NCI-H748 (cell line): ENCODE measurements at regions not wholly inside any gene's neighbourhood (a gene's known extent, or its start where the extent isn't known, plus 50 kb on each side); places are given as distances from the start of the nearest gene placed in this dataset.
"Not testable (repeated sequence)": the region's sequence is repeated elsewhere in the genome, so short reads cannot be mapped to it uniquely, and the experiment has no call there.

ENCODE experiments used
- DNase-seq: peaks from one replicate; lab custom pipeline; 2025; ENCODE audit not compliant: unreplicated experiment; lab: John Stamatoyannopoulos, UW

DNA sequence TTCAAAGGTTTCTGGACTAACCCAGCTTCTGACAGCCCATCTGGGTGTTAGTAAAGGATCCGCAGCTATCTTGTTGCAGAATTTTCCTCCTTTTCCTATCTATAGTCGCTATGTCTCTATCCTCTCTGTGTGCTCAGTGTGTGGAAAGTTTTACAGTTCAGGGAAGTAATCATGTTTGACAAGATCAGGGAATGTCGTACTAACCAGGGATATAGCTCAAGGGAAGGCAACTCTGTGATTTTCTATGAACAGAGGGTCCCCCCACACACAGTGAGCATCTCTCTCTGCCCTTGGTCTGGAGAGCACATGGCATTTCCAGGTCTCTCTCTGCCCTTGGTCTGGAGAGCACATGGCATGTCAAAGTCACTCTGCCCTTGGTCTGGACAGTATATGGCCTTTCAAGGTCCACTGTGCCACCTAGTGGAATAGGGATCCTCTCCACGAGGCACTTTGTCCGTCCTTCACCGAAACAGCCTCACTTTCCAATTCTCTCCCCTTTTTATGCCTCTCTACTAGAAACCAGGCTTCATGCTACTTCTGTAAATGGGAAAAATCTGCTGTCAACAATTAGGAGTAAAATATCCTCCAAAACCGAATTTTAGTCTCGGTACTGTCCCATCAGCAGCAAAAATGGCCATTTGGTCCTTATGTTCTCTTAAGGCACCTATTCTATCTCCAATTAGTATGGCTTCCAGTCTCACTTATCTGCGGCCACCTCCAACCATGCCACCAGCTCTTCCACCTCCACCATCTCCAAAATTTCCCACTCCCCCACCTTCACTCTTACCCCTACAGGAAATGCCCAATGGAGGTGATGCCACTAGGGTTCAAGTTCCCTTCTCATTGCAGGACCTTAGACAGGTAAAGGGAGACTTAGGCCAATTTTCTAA lies 88.7 kb downstream of the IGLL5 start:
- DNase-seq: no peak

DNA sequence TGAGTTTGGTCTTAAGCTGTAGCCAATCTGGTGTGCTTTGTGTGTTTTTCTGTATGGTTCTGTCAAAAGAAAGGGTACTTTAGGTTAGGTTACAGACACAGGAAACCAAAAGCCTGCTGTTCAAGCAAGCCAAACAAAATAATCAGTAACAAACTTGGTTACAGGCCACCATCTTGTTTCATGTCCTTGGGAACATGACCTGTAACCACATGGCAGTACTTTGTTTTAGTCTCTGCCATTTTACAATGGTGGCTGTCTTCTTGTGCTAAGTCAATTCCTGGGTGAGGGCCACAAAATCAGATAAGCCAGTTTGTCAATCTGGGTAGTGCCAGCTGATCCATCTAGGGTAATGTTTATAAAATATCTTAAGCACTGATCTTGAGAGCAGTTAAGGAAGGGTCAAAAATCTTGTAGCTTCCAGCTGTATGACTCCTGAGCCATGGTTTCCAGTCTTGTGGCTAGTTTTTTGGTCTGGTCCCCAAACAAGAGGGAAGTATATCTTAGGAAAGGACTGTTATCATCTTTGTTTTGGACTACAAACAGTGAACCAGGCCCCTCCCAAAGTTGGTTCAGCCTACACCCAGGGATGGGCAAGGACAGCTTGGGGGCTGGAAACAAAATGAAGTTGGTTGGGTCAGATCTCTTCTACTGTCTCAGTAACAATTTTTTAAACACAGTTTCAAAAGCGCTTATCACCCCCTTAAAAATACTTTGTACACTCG lies 90.0 kb downstream of the IGLL5 start:
- no peak for DNase-seq

DNA sequence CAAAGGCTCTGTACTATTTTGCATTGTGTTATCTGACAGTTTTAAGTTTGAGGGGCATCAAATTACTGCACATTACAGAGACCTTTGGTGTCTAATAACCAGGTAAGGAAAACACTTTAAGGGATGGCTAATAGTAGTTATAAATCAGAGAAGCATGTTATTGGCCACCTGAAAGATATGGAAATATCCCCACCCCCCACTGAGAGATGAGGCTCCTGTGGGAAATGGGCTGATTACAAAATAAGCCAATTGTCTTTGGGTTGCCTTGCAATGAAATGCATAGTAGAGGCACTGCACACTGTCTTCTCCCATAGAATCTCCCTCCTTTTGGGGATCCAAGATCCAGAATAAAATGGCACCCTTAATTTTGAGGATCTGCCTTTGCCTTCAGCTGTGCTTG lies 91.0 kb downstream of the IGLL5 start:
- DNase-seq: no peak

GRCh38 chr22:22979121-22979724 lies 91.1 kb upstream of the GNAZ start:
- no peak for DNase-seq

GRCh38 chr22:22979954-22980353 lies 90.4 kb upstream of the GNAZ start:
- DNase-seq: no peak

DNA sequence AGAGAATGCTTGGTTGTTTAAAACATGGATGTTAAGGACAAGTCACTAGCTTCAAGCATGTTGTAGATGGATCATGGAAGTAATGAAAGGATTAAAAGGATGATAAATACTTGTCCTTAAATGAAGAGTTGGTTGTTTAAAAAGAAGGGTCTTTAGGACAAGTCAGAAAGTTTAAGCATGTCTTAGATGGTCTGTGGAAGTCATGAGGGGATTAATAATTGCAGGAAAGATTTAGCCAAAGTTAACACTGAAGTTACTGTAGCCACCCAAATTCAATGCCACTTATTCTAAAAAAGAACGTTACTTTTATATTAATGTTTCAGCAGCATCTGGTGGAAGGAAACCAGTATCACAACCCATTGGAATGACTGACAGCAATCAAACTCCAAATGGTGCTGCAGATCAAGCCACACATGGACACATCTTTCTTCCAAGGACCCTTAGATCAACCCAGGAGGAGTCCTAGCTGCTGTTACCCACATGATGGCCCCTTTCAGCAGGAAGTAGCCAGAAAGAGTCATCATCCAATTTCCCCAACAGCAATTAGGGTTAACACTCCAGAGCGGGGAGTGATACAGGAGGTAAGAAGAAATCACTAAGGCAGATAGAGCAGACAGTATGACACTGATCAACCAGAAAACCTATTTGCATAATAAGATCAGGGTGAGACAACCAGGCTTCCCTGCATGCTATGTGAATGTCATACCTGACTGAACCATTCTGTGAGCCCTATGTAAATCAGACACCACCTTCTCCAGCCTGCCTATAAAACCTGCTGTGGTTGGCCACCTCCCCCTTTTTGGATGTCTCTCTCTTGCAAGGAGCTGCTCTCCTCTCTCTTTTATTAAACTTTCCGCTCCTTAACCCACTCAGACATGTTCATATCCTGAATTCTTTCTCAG lies 88.4 kb upstream of the GNAZ start:
- no peak for DNase-seq

GRCh38 chr22:22982616-22983015 lies 87.7 kb upstream of the GNAZ start:
- no peak for DNase-seq

DNA sequence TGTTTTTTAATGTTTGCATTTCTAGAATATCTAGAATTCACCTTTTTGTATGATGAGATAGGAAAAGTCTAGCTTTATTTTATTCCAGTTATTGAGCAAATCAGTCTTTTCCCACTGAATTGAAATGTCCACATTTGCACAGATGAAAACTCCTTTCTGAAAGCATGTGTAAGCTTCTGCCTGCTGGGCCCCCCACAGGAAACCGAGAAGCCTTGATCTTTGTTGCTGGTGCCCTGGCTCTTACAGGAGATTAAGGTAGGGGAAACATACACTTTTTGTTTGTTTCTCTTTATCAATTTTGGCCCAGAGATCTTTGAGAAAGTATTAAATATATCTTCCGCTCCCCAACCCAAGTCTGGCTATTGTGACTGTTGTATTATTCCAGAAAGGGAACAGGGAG lies 87.2 kb upstream of the GNAZ start:
- DNase-seq: no peak

GRCh38 chr22:22983816-22984215 lies 86.5 kb upstream of the GNAZ start:
- DNase-seq: no peak

GRCh38 chr22:22984967-22985366 lies 85.4 kb upstream of the GNAZ start:
- DNase-seq: no peak

DNA sequence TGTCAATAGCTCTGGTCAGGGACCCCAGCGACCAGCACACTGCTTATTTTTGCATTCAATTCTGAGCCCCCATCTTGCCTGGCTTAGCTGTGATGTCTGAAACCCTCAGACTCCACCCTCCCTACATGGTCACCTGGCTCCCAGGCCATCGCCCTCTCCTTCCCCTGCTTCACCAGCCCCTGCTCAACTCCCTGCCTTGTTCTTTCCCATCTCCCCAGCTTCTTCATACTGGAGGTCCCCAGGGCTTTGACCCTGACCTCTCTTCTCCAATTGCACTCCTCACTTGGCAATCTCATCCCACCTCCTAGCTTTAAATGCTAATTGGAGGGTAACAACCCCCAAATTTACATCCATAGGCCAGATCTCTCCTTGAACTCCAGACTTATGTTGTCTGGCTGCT lies 84.3 kb upstream of the GNAZ start:
- DNase-seq: no peak

- no peak for DNase-seq
Measured at GRCh38 chr22:22986640-22987039, 83.7 kb upstream of the GNAZ start.

DNA sequence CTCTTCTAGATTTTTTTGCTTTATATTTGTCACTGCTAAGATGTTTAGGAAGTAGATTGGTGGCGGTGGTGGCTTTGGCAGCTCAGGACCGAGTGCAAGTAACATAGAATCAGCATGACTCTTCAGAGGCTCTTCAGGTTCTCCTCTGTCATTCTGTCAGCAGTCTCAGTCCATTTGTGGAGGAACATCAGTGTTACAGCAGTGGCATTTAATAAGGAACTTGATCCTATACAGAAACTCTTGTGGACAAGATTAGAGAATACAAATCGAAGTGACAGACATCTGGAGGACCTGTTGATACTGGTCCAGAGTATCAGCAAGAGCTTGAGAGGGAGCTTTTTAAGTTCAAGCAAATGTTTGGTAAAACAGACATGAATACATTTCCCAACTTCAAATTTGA lies 82.2 kb upstream of the GNAZ start:
- no peak for DNase-seq

DNA sequence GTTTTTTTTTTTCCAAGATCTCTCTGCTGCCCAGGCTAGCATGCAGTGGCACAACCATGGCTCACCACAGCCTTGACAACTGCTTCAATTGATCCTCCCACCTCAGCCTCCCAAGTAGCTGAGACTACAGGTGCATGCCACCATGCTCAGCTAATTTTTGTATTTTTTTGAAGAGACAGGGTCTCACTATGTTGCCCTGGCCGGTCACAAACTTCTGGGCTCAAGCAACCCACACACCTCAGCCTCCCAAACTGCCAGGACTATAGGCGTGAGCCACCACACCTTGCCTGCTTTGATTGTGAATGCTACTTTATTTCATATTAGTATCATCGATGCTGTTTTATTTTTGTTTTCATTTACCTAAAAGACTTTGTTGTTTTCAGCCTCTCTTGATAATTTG lies 81.5 kb upstream of the GNAZ start:
- DNase-seq: no peak

GRCh38 chr22:22989856-22990255 lies 80.5 kb upstream of the GNAZ start:
- no peak for DNase-seq

DNA sequence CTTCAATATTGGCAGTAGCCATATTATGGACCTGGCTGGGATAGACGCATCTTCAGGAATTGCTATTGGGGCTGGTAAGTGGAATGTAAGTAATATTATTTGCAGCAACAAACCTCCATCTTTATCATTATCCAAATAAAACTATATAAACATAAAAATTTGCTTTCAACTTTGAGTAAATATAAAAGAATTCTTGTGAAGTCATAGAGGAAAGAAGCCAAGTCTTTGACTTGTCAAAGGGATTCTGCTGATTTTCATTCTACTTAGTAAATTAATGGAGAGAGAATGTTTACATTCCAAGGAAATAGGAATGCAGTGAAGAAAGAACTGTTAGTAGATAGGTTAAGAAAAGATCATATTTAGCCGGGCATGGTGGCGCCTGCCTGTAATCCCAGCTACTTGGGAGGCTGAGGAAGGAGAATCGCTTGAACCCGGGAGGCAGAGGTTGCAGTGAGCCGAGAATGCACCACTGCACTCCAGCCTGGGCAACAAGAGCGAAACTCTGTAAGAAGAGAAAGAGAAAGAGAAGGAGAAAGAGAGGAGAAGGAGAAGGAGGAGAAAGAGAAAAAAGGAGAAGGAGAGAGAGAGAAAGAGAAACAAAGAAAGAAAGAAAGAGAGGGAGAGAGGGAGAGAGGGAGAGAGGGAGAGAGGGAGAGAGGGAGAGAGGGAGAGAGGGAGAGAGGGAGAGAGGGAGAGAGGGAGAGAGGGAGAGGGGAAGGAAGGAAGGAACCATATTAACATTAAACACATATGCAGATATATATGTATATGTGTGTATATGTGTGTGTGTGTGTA lies 79.4 kb upstream of the GNAZ start:
- DNase-seq: not testable (repeated sequence)

DNA sequence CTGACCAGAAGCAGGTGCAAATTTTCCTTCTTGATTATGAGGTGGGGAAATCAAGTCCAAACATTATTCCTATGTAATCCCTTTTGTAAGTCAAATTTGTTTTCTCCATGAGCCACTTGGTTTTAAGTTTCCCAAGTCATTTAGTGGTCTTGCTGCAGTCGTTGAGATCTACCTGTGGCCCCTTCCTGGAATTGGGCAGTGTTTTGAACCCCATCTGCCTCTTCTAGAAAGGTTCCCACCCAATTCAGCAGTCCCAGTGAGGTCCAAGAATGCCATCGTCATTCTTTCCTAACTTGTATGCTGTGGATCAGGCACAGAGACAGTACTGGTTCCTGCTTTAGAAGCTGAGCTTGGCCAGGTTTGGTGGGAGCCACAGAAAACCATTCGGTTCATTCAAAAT lies 77.8 kb upstream of the GNAZ start:
- no peak for DNase-seq

GRCh38 chr22:22993184-22993583 lies 77.1 kb upstream of the GNAZ start:
- no peak for DNase-seq

DNA sequence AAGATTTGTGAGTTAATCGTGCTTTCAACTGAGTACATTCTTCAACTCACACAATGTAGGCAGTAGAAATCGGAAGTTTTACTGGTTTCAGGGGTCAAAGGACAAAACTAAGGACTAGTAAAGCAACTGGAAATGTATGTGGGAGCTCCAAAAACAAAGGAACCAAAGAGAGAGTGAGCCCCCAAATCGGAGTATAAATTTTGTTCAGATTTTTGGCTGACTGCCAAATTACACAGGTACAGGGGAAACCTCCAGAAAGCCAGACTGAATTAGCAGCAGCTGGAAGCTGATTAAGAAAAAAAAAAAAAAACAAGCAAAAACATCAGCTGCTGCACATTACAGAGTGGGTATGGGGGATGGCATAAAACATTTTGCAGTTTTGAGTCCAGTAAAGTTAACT lies 75.2 kb upstream of the GNAZ start:
- DNase-seq: peak; percentile 51
